Left ventricle myocardium inferior (tissue), 1 donor: ENCODE measurements at regions not wholly inside any gene's neighbourhood (a gene's known extent, or its start where the extent isn't known, plus 50 kb on each side); places are given as distances from the start of the nearest gene placed in this dataset.

Experiments
- DNase-seq: peaks from one replicate; pipeline ENCODE4 v3.0.0-alpha.2; 2020
- H3K27ac ChIP-seq: fragments of 200-600 bp; replicated peaks from 2 replicates; pipeline ENCODE4 v1.8.0; 2021
- H3K27me3 ChIP-seq: fragments of 200-600 bp; 2 replicates; pipeline ENCODE4 v1.8.0; 2021; ENCODE audit warnings: low read depth
- H3K36me3 ChIP-seq: fragments of 200-600 bp; 2 replicates; pipeline ENCODE4 v1.8.0; 2021
- H3K4me1 ChIP-seq: fragments of 200-600 bp; 2 replicates; pipeline ENCODE4 v1.8.0; 2021
- H3K4me3 ChIP-seq: fragments of 200-600 bp; 2 replicates; pipeline ENCODE4 v1.8.0; 2021; ENCODE audit warnings: mild to moderate bottlenecking, moderate library complexity
- H3K9me3 ChIP-seq: fragments of 200-600 bp; replicated peaks from 2 replicates; pipeline ENCODE4 v1.8.0; 2021
- intact Hi-C: fragments of 100-400 bp; cut with micrococcal nuclease; formaldehyde crosslinking; loops from one replicate; pipeline ENCODE4 v1.11.0; 2022
- TF ChIP-seq, protein P1 (sequence below): fragments of 200-600 bp; IDR thresholded peaks from 2 replicates; pipeline ENCODE4 v1.8.0; 2021; ENCODE audit warnings: antibody characterized with exemption, mild to moderate bottlenecking, borderline replicate concordance
- donor health status: DM: no; HTN: yes; CAD: no; lungs with severe emphysema.

DNA sequence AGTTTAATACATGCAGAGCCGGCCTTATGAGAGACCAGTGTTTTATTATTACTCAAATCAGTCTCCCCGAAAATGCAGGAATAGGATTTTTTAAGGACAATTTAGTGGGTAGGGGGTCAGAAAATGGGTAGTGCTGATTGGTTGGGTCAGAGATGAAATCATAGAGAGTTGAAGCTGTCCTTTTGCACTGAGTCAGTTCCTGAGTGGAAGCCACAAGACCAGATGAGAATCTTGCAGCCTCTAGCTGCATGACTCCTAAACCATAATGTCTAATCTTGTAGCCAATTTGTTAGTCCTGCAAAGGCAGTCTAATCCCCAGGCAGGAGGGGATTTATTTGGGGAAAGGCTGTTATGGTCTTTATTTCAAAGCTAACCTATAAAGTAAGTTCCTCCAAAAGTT, 1163.9 kb downstream of the DIAPH3 start:
- H3K27me3 ChIP-seq, result peaks cover 9% of the 10 kb centered on the region
- H3K27ac ChIP-seq, result no peak overlapping the region
- DNase-seq, result no peak
- H3K36me3 ChIP-seq, result no peaks in the 10 kb centered on the region
- no peaks in the 10 kb centered on the region for H3K9me3 ChIP-seq
- no peak overlapping the region for H3K4me3 ChIP-seq
- intact Hi-C loops, result no loop called here
- H3K4me1 ChIP-seq, result no peaks in the 10 kb centered on the region
- TF ChIP-seq, protein P1, sequence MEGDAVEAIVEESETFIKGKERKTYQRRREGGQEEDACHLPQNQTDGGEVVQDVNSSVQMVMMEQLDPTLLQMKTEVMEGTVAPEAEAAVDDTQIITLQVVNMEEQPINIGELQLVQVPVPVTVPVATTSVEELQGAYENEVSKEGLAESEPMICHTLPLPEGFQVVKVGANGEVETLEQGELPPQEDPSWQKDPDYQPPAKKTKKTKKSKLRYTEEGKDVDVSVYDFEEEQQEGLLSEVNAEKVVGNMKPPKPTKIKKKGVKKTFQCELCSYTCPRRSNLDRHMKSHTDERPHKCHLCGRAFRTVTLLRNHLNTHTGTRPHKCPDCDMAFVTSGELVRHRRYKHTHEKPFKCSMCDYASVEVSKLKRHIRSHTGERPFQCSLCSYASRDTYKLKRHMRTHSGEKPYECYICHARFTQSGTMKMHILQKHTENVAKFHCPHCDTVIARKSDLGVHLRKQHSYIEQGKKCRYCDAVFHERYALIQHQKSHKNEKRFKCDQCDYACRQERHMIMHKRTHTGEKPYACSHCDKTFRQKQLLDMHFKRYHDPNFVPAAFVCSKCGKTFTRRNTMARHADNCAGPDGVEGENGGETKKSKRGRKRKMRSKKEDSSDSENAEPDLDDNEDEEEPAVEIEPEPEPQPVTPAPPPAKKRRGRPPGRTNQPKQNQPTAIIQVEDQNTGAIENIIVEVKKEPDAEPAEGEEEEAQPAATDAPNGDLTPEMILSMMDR, result no peak

DNA sequence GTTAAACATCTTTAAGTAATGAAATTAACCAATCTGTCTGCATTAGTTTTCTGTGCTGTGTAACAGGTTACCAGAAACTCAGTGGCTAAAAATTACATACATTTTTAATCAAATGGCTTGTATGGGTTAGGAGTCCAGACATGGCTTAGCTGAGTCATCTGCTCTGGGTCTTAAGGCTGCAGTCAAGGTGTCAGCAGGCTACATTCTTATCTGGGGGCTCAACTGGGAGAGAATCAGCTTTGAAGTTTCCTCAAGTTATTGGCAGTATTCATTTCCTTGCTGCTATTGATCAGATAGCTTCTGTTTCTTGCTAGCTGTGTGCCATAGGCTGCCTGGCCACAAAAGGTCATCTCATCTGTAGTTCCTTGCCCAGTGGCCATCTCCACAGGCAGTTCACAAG, 1163.0 kb downstream of the DIAPH3 start:
- H3K9me3 ChIP-seq, result no peaks in the 10 kb centered on the region
- H3K36me3 ChIP-seq, result no peaks in the 10 kb centered on the region
- peaks cover 9% of the 10 kb centered on the region for H3K27me3 ChIP-seq
- TF ChIP-seq, protein P1, result no peak
- no peak overlapping the region for H3K4me3 ChIP-seq
- no peak overlapping the region for H3K27ac ChIP-seq
- intact Hi-C loops, result no loop called here
- DNase-seq, result no peak
- H3K4me1 ChIP-seq, result no peaks in the 10 kb centered on the region

DNA sequence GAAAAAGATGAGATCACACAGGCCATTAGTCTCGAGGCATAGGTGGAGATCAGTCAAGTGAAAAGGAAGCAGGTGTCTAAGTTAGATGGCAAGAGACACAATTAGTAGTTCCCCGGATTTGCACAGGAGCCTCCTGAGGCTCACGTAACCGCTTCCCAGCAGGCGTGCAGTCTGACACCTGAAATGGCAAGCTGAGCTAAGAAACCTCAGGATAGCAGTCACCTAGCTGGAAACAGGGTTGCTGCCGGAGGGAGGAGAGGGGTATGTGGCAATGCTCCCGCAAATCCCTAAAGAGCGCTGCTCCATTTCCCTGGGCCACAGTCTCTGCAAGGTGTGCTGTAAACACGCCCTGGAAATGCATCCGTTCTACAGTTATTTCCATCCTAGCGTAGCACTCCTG, 1151.0 kb downstream of the DIAPH3 start:
- intact Hi-C loops, result no loop called here
- H3K27me3 ChIP-seq, result no peaks in the 10 kb centered on the region
- H3K27ac ChIP-seq, result no peak overlapping the region
- H3K36me3 ChIP-seq, result no peaks in the 10 kb centered on the region
- DNase-seq, result no peak
- no peak overlapping the region for H3K4me3 ChIP-seq
- H3K4me1 ChIP-seq, result peaks cover 14% of the 10 kb centered on the region
- TF ChIP-seq, protein P1, result no peak
- H3K9me3 ChIP-seq, result no peaks in the 10 kb centered on the region

DNA sequence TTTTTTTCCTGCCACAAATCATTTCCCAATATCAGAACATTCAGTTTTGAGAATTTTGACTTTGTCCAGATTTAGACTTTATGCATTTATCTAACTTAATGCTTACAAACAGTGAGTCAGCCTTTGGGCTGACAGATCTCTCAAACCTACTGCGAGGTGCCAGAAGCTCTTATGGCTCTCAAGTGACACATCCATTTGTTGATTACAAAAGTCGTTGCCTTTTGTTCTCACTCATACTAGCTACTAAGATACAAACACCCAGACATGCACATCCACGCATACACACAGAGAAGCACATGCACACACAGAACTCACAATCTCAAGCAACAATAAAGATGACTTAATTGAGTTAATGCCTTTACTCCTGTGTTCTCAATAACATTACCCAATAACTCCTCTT, 1147.5 kb downstream of the DIAPH3 start:
- intact Hi-C loops, result no loop called here
- TF ChIP-seq, protein P1, result no peak
- peaks cover 14% of the 10 kb centered on the region for H3K4me1 ChIP-seq

DNA sequence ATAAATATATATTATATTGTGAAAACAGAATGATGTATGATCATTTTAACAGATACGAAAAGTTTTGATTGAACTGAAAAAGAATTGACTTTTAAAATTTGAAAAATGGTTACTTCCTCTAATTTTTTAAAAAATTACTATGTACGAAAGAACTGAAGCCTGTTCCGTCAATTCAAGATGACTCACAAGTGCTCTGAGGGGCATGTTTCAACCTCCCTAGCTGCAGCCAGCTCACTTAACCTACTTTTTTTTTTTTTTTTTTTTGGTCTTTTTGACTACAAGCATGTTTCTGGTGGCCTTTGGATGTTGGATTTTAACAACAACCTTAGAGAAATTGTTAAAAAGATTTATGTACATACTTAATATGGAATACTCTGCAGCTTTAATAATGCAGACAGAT, 1139.3 kb downstream of the DIAPH3 start:
- no peak overlapping the region for H3K27ac ChIP-seq
- peaks cover 11% of the 10 kb centered on the region for H3K27me3 ChIP-seq
- no peaks in the 10 kb centered on the region for H3K9me3 ChIP-seq
- H3K4me1 ChIP-seq, result no peaks in the 10 kb centered on the region
- DNase-seq, result no peak
- TF ChIP-seq, protein P1, result no peak
- intact Hi-C loops, result no loop called here
- H3K4me3 ChIP-seq, result no peak overlapping the region
- no peaks in the 10 kb centered on the region for H3K36me3 ChIP-seq

More for the DNA sequence above, 1147.5 kb downstream of the DIAPH3 start:
- Histone ChIP-seq H3K36me3 (no peaks in the 10 kb centered on the region), H3K27ac (no peak overlapping the region), H3K9me3 (no peaks in the 10 kb centered on the region), H3K4me3 (no peak overlapping the region), H3K27me3 (peaks cover 19% of the 10 kb centered on the region)
- no peak for DNase-seq

DNA sequence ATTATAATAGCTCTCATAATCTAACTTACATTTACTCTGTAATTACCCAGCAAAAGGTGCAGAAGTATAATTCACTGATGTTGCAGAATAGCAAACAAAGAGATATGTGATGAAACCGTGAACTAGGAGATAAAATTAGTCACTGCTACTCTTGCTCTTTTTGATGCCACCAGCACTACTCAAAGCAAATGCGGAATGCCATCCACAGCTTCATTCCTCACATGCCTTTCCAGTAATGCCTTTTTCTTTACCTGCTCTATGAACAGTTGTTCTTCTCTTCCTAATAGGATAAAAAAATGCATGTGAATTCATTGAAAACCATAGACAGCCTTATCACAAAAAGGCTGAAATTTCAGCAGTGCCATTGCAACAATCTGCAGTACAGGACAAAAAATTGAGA, 1129.5 kb downstream of the DIAPH3 start:
- DNase-seq, result no peak
- no peaks in the 10 kb centered on the region for H3K4me1 ChIP-seq
- H3K36me3 ChIP-seq, result no peaks in the 10 kb centered on the region
- TF ChIP-seq, protein P1, result no peak
- H3K27me3 ChIP-seq, result no peaks in the 10 kb centered on the region
- intact Hi-C loops, result no loop called here
- no peak overlapping the region for H3K4me3 ChIP-seq
- H3K9me3 ChIP-seq, result peaks cover 4% of the 10 kb centered on the region
- H3K27ac ChIP-seq, result no peak overlapping the region
